OCI-LY7 (cell line): ENCODE measurements at regions not wholly inside any gene's neighbourhood (a gene's known extent, or its start where the extent isn't known, plus 50 kb on each side); places are given as distances from the start of the nearest gene placed in this dataset.

Experiments used
- EZH2phosphoT487 ChIP-seq: fragments of 200-600 bp; sonication (generic); IDR thresholded peaks from 2 replicates; pipeline ENCODE4 v1.6.1; 2018; ENCODE audit warnings: low read depth, borderline replicate concordance, mild to moderate bottlenecking, mixed run types, antibody characterized with exemption, low read length, moderate library complexity, mixed read lengths
- TF ChIP-seq, protein P1 (sequence below): fragments of 200-600 bp; sonication (generic); conservative IDR thresholded peaks from 2 replicates; pipeline ENCODE4 v1.5.1; 2014; ENCODE audit warnings: mild to moderate bottlenecking, antibody characterized with exemption, low read length, moderate library complexity, mixed read lengths

- TF ChIP-seq, protein P1, sequence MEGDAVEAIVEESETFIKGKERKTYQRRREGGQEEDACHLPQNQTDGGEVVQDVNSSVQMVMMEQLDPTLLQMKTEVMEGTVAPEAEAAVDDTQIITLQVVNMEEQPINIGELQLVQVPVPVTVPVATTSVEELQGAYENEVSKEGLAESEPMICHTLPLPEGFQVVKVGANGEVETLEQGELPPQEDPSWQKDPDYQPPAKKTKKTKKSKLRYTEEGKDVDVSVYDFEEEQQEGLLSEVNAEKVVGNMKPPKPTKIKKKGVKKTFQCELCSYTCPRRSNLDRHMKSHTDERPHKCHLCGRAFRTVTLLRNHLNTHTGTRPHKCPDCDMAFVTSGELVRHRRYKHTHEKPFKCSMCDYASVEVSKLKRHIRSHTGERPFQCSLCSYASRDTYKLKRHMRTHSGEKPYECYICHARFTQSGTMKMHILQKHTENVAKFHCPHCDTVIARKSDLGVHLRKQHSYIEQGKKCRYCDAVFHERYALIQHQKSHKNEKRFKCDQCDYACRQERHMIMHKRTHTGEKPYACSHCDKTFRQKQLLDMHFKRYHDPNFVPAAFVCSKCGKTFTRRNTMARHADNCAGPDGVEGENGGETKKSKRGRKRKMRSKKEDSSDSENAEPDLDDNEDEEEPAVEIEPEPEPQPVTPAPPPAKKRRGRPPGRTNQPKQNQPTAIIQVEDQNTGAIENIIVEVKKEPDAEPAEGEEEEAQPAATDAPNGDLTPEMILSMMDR: no peak
- TF ChIP-seq EZH2phosphoT487: no peak
Observed at GRCh38 chr18:67862069-67862468, 345.5 kb upstream of the DSEL start.
